RWPE2 (cell line): ENCODE measurements at regions not wholly inside any gene's neighbourhood (a gene's known extent, or its start where the extent isn't known, plus 50 kb on each side); places are given as distances from the start of the nearest gene placed in this dataset.

Experiments used
- ATAC-seq: fragments of 200-7000 bp; cut with Tn5 transposase; 3 replicates; pipeline ENCODE4 v1.9.1; 2021; ENCODE audit warnings: low read depth
- DNase-seq: peaks from one replicate; pipeline ENCODE4 v3.0.0-alpha.2; 2020; ENCODE audit warnings: low spot score
- H3K27ac ChIP-seq: fragments of 450-650 bp; 2 replicates; pipeline ENCODE4 v1.5.1; 2017; ENCODE audit warnings: mild to moderate bottlenecking; ENCODE audit not compliant: poor library complexity, severe bottlenecking
- H3K27me3 ChIP-seq: fragments of 250-450 bp; sonication (Bioruptor Pico); 2 replicates; pipeline ENCODE4 v1.5.1; 2021; ENCODE audit warnings: mild to moderate bottlenecking, moderate library complexity; ENCODE audit not compliant: insufficient read depth, poor library complexity, severe bottlenecking
- H3K36me3 ChIP-seq: fragments of 250-450 bp; sonication (Bioruptor Pico); 2 replicates; pipeline ENCODE4 v1.5.1; 2020; ENCODE audit warnings: low read depth, mild to moderate bottlenecking, moderate library complexity
- H3K4me1 ChIP-seq: fragments of 250-450 bp; sonication (Bioruptor Pico); 2 replicates; pipeline ENCODE4 v1.5.1; 2021; ENCODE audit warnings: mild to moderate bottlenecking, moderate library complexity; ENCODE audit not compliant: insufficient read depth, poor library complexity, severe bottlenecking
- H3K4me3 ChIP-seq: fragments of 250-450 bp; sonication (Bioruptor Pico); 2 replicates; pipeline ENCODE4 v1.5.1; 2021; ENCODE audit warnings: mild to moderate bottlenecking, moderate library complexity; ENCODE audit not compliant: severe bottlenecking
- H3K9me3 ChIP-seq: fragments of 250-450 bp; sonication (Bioruptor Pico); 2 replicates; pipeline ENCODE4 v1.5.1; 2021; ENCODE audit warnings: mild to moderate bottlenecking, moderate library complexity; ENCODE audit not compliant: severe bottlenecking
- CTCF ChIP-seq: fragments of 450-650 bp; IDR thresholded peaks from one replicate; pipeline ENCODE4 v1.5.1; 2017; ENCODE audit warnings: mild to moderate bottlenecking, moderate library complexity; ENCODE audit not compliant: poor library complexity, severe bottlenecking

GRCh38 chr9:109846776-109847175, 66.8 kb downstream of the PALM2AKAP2 start:
- no peak overlapping the region for H3K4me3 ChIP-seq
- H3K36me3 ChIP-seq, result no peaks in the 10 kb centered on the region
- no peak for DNase-seq
- H3K4me1 ChIP-seq, result no peaks in the 10 kb centered on the region
- H3K27ac ChIP-seq, result no peak overlapping the region
- no peaks in the 10 kb centered on the region for H3K9me3 ChIP-seq
- H3K27me3 ChIP-seq, result no peaks in the 10 kb centered on the region
- TF ChIP-seq CTCF, result no peak
- no peak for ATAC-seq

- ATAC-seq (no peak), DNase-seq (no peak)
- no peaks in the 10 kb centered on the region for H3K27me3 ChIP-seq
- H3K9me3 ChIP-seq, result no peaks in the 10 kb centered on the region
- no peak overlapping the region for H3K4me3 ChIP-seq
- no peaks in the 10 kb centered on the region for H3K4me1 ChIP-seq
- no peaks in the 10 kb centered on the region for H3K36me3 ChIP-seq
- H3K27ac ChIP-seq, result no peak overlapping the region
- no peak for TF ChIP-seq CTCF
Observed at GRCh38 chr9:109852556-109852955, 72.6 kb downstream of the PALM2AKAP2 start.

GRCh38 chr9:109855540-109855939, 75.5 kb downstream of the PALM2AKAP2 start:
- H3K36me3 ChIP-seq, result no peaks in the 10 kb centered on the region
- H3K27ac ChIP-seq, result no peak overlapping the region
- H3K4me1 ChIP-seq, result no peaks in the 10 kb centered on the region
- DNase-seq (no peak), ATAC-seq (no peak)
- H3K27me3 ChIP-seq, result no peaks in the 10 kb centered on the region
- no peak overlapping the region for H3K4me3 ChIP-seq
- no peaks in the 10 kb centered on the region for H3K9me3 ChIP-seq
- no peak for TF ChIP-seq CTCF

- Histone ChIP-seq H3K36me3 (no peaks in the 10 kb centered on the region), H3K4me3 (no peak overlapping the region), H3K27ac (no peak overlapping the region), H3K27me3 (no peaks in the 10 kb centered on the region), H3K4me1 (no peaks in the 10 kb centered on the region), H3K9me3 (no peaks in the 10 kb centered on the region)
- ATAC-seq (no peak), DNase-seq (no peak)
- TF ChIP-seq CTCF, result no peak
Observed at GRCh38 chr9:109856785-109857184, 76.8 kb downstream of the PALM2AKAP2 start.

GRCh38 chr9:109857336-109857735, 77.3 kb downstream of the PALM2AKAP2 start:
- DNase-seq, result no peak
- Histone ChIP-seq H3K36me3 (no peaks in the 10 kb centered on the region), H3K27me3 (no peaks in the 10 kb centered on the region), H3K4me3 (no peak overlapping the region), H3K4me1 (no peaks in the 10 kb centered on the region), H3K27ac (no peak overlapping the region), H3K9me3 (no peaks in the 10 kb centered on the region)
- no peak for ATAC-seq
- TF ChIP-seq CTCF, result no peak
